HK-2 (cell line): ENCODE measurements at regions not wholly inside any gene's neighbourhood (a gene's known extent, or its start where the extent isn't known, plus 50 kb on each side); places are given as distances from the start of the nearest gene placed in this dataset.

Source experiments
- DNase-seq: peaks from one replicate; pipeline ENCODE4 v3.0.0-alpha.2; 2018; ENCODE audit not compliant: unreplicated experiment

GRCh38 chr10:3467052-3467951 lies 294.7 kb upstream of the PITRM1 start:
- peak; percentile 83 for DNase-seq

- DNase-seq = no peak
Measured at GRCh38 chr10:3465406-3465891, 292.9 kb upstream of the PITRM1 start.

- DNase-seq = no peak
Measured at GRCh38 chr10:3464760-3465405, 292.3 kb upstream of the PITRM1 start.

GRCh38 chr10:3460420-3461128 lies 288.0 kb upstream of the PITRM1 start:
- DNase-seq = no peak

GRCh38 chr10:3455385-3456334 lies 283.1 kb upstream of the PITRM1 start:
- no peak for DNase-seq

- DNase-seq = no peak
Measured at GRCh38 chr10:3452683-3453361, 280.2 kb upstream of the PITRM1 start.

GRCh38 chr10:3452173-3452626 lies 279.6 kb upstream of the PITRM1 start:
- DNase-seq = no peak

- no peak for DNase-seq
Measured at GRCh38 chr10:3451516-3452172, 279.1 kb upstream of the PITRM1 start.

- DNase-seq = no peak
Measured at GRCh38 chr10:3446221-3446620, 273.6 kb upstream of the PITRM1 start.

- no peak for DNase-seq
Measured at GRCh38 chr10:3445648-3446047, 273.1 kb upstream of the PITRM1 start.

- no peak for DNase-seq
Measured at GRCh38 chr10:3442451-3442990, 269.9 kb upstream of the PITRM1 start.

GRCh38 chr10:3439183-3439582 lies 266.6 kb upstream of the PITRM1 start:
- no peak for DNase-seq

- no peak for DNase-seq
Measured at GRCh38 chr10:3438606-3439005, 266.0 kb upstream of the PITRM1 start.

- no peak for DNase-seq
Measured at GRCh38 chr10:3435671-3436070, 263.1 kb upstream of the PITRM1 start.

GRCh38 chr10:3433988-3434387 lies 261.4 kb upstream of the PITRM1 start:
- no peak for DNase-seq

- DNase-seq = peak; percentile 31
Measured at GRCh38 chr10:3433131-3433530, 260.5 kb upstream of the PITRM1 start.

GRCh38 chr10:3432081-3432825 lies 259.7 kb upstream of the PITRM1 start:
- DNase-seq = no peak

GRCh38 chr10:3430501-3430900 lies 257.9 kb upstream of the PITRM1 start:
- DNase-seq = no peak

- no peak for DNase-seq
Measured at GRCh38 chr10:3429676-3430075, 257.1 kb upstream of the PITRM1 start.
